ENCODE measurements at regions not wholly inside any gene's neighbourhood (a gene's known extent, or its start where the extent isn't known, plus 50 kb on each side); places are given as distances from the start of the nearest gene placed in this dataset.

DNA sequence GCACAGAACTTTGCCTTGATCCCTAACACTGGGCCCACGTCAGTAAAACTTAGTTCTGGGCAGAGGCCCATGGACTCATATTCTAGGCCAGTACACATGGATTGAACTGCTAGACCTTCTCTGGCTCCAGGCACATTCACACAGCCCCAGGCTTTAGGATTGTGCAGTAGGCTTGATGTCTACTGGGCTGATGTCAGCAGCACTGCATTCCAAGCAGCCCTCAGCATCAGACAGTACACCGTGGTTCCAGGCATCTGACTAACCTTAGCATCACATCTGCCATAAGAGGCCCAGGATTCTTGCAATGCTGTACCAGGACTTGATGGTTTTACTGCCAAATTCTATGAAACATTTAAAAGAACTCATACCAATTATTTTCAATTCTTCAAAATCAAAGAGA lies 301.9 kb downstream of the CCER1 start:
- no peak for TF ChIP-seq SREBF2 (IDR thresholded peaks at IDR 0.05; ENCODE audit: low read length)
- TF ChIP-seq EZH2 (IDR thresholded peaks at IDR 0.05; ENCODE audit: borderline replicate concordance, control insufficient read depth, low read depth, low read length): no peak
- TF ChIP-seq YY1 (IDR thresholded peaks at IDR 0.05; ENCODE audit: low read depth, low read length): no peak
- no peak for TF ChIP-seq ELK1 (IDR thresholded peaks at IDR 0.05; ENCODE audit: low read depth, low read length)

Data from GM12878 (cell line).